ENCODE measurements at regions not wholly inside any gene's neighbourhood (a gene's known extent, or its start where the extent isn't known, plus 50 kb on each side); places are given as distances from the start of the nearest gene placed in this dataset.

- intact Hi-C loops (cut with DNase I) = no loop called here
- WGBS (ENCODE audit: insufficient coverage, low coverage, low lambda C conversion rate, missing lambda C conversion rate) = 75% methylated on average over 1 of the region's 2 CpGs
- H3K9me3 ChIP-seq = no peaks in the 10 kb centered on the region
Observed at GRCh38 chr21:32144851-32145250, 134.0 kb downstream of the MIS18A start.

GRCh38 chr21:32143241-32143939 is 135.5 kb downstream of the MIS18A start:
- H3K27me3 ChIP-seq = no peaks in the 10 kb centered on the region
- H3K36me3 ChIP-seq = no peaks in the 10 kb centered on the region
- ATAC-seq (no peak), DNase-seq (no peak)
- no peaks in the 10 kb centered on the region for H3K4me1 ChIP-seq
- TF ChIP-seq POLR2A (IDR thresholded peaks at IDR 0.05) (no peak), CTCF (IDR thresholded peaks at IDR 0.05) (no peak)
- H3K4me3 ChIP-seq = no peak overlapping the region
- intact Hi-C loops (cut with DNase I) = no loop called here
- WGBS (ENCODE audit: insufficient coverage, low coverage, low lambda C conversion rate, missing lambda C conversion rate) = 46% methylated on average over 11 of the region's 13 CpGs
- H3K9me3 ChIP-seq = no peaks in the 10 kb centered on the region
- no peak overlapping the region for H3K27ac ChIP-seq

More at GRCh38 chr21:32144851-32145250, 134.0 kb downstream of the MIS18A start:
- Histone ChIP-seq H3K27ac (no peak overlapping the region), H3K4me3 (no peak overlapping the region), H3K27me3 (no peaks in the 10 kb centered on the region), H3K4me1 (no peaks in the 10 kb centered on the region), H3K36me3 (no peaks in the 10 kb centered on the region)
- ATAC-seq = no peak
- TF ChIP-seq CTCF (IDR thresholded peaks at IDR 0.05) = no peak
- no peak for TF ChIP-seq POLR2A (IDR thresholded peaks at IDR 0.05)
- DNase-seq = no peak

- H3K9me3 ChIP-seq = no peaks in the 10 kb centered on the region
- no peak overlapping the region for H3K4me3 ChIP-seq
- DNase-seq (no peak), ATAC-seq (no peak)
- TF ChIP-seq POLR2A (IDR thresholded peaks at IDR 0.05) = no peak
- no peak for TF ChIP-seq CTCF (IDR thresholded peaks at IDR 0.05)
- H3K4me1 ChIP-seq = no peaks in the 10 kb centered on the region
- WGBS (ENCODE audit: insufficient coverage, low coverage, low lambda C conversion rate, missing lambda C conversion rate) = 57% methylated on average over 3 of the region's 3 CpGs
- H3K27ac ChIP-seq = no peak overlapping the region
- intact Hi-C loops (cut with DNase I) = no loop called here
- no peaks in the 10 kb centered on the region for H3K36me3 ChIP-seq
- H3K27me3 ChIP-seq = no peaks in the 10 kb centered on the region
Observed at GRCh38 chr21:32141318-32141633, 137.6 kb downstream of the MIS18A start.

GRCh38 chr21:32140604-32141317 is 138.1 kb downstream of the MIS18A start:
- intact Hi-C loops (cut with DNase I) = no loop called here
- WGBS (ENCODE audit: insufficient coverage, low coverage, low lambda C conversion rate, missing lambda C conversion rate) = 64% methylated on average over 9 of the region's 9 CpGs
- no peak overlapping the region for H3K4me3 ChIP-seq

More at GRCh38 chr21:32140604-32141317, 138.1 kb downstream of the MIS18A start:
- Histone ChIP-seq H3K27ac (no peak overlapping the region), H3K9me3 (no peaks in the 10 kb centered on the region), H3K4me1 (no peaks in the 10 kb centered on the region), H3K27me3 (no peaks in the 10 kb centered on the region), H3K36me3 (no peaks in the 10 kb centered on the region)
- no peak for TF ChIP-seq CTCF (IDR thresholded peaks at IDR 0.05)
- TF ChIP-seq POLR2A (IDR thresholded peaks at IDR 0.05) = no peak
- no peak for DNase-seq
- ATAC-seq = no peak
